Activated CD4-positive, alpha-beta T cell treated with anti-CD3 and anti-CD28 coated beads, Interleukin-10, Interleukin-2, amounts not matched to agents 100 ng/mL and 50 ng/mL, durations not matched to agents 16 hours and 8 hours (primary cell): ENCODE measurements at regions not wholly inside any gene's neighbourhood (a gene's known extent, or its start where the extent isn't known, plus 50 kb on each side); places are given as distances from the start of the nearest gene placed in this dataset.
"Not testable (repeated sequence)": the region's sequence is repeated elsewhere in the genome, so short reads cannot be mapped to it uniquely, and the experiment has no call there.

Experiments used
- DNase-seq: peaks from one replicate; pipeline ENCODE4 v3.0.0-alpha.2; 2020

GRCh38 chr5:102666164-102666946 is 88.8 kb upstream of the PAM start:
- DNase-seq: no peak

- DNase-seq: no peak
Measured at GRCh38 chr5:102668220-102668932, 86.7 kb upstream of the PAM start.

GRCh38 chr5:102670224-102670836 is 84.8 kb upstream of the PAM start:
- DNase-seq: no peak

GRCh38 chr5:102671033-102671734 is 83.9 kb upstream of the PAM start:
- not testable (repeated sequence) for DNase-seq

GRCh38 chr5:102678267-102679058 is 76.6 kb upstream of the PAM start:
- DNase-seq: no peak

- DNase-seq: peak; percentile 74
Measured at GRCh38 chr5:102681403-102681983, 73.6 kb upstream of the PAM start.

- no peak for DNase-seq
Measured at GRCh38 chr5:102682101-102682647, 72.9 kb upstream of the PAM start.

GRCh38 chr5:102688076-102688475 is 67.0 kb upstream of the PAM start:
- not testable (repeated sequence) for DNase-seq

GRCh38 chr5:102688581-102689342 is 66.3 kb upstream of the PAM start:
- DNase-seq: not testable (repeated sequence)

- no peak for DNase-seq
Measured at GRCh38 chr5:102690910-102691309, 64.2 kb upstream of the PAM start.

- DNase-seq: no peak
Measured at GRCh38 chr5:102691434-102691833, 63.7 kb upstream of the PAM start.

GRCh38 chr5:102700120-102700831 is 54.8 kb upstream of the PAM start:
- DNase-seq: no peak

GRCh38 chr5:102700916-102701315 is 54.2 kb upstream of the PAM start:
- no peak for DNase-seq

- no peak for DNase-seq
Measured at GRCh38 chr5:102701748-102702147, 53.4 kb upstream of the PAM start.
